Esophagus muscularis mucosa (tissue), 4 donors: ENCODE measurements at regions not wholly inside any gene's neighbourhood (a gene's known extent, or its start where the extent isn't known, plus 50 kb on each side); places are given as distances from the start of the nearest gene placed in this dataset.

Experiments
- DNase-seq: peaks from one replicate; pipeline ENCODE4 v3.0.0-alpha.2; 2017; ENCODE audit errors: extremely low spot score
- H3K27ac ChIP-seq, 4 donors: fragments of 200-600 bp; sonication (generic); replicated peaks in 1 of 4; 1 replicate in 3 of 4; 2 replicates in 1 of 4; pipeline ENCODE4 v1.5.1; 2016 to 2019; ENCODE audit warnings: mild to moderate bottlenecking in 1 of 4
- H3K27me3 ChIP-seq, 4 donors: fragments of 200-600 bp; sonication (generic); one replicate each; pipeline versions ENCODE4 v1.5.1 to v1.6.0; 2016 to 2019
- H3K36me3 ChIP-seq, 4 donors: fragments of 200-600 bp; sonication (generic); one replicate each; pipeline ENCODE4 v1.5.1; 2016 to 2019
- H3K4me1 ChIP-seq, 4 donors: fragments of 200-600 bp; sonication (generic); one replicate each; pipeline ENCODE4 v1.5.1; 2016 to 2019
- H3K4me3 ChIP-seq, 4 donors: fragments of 200-600 bp; sonication (generic); 1 replicate in 2 of 4; 2 replicates in 2 of 4; pipeline ENCODE4 v1.5.1; 2016 to 2019; ENCODE audit warnings: mild to moderate bottlenecking in 4 of 4, moderate library complexity in 1 of 4
- H3K9me3 ChIP-seq, 4 donors: fragments of 200-600 bp; sonication (generic); 1 replicate in 3 of 4; 2 replicates in 1 of 4; pipeline ENCODE4 v1.5.1; 2016 to 2019
- CTCF ChIP-seq, 3 experiments: fragments of 200-600 bp in 2 of 3; fragments of 450-650 bp in 1 of 3; sonication (generic) in 2 of 3; IDR thresholded peaks; one replicate each; pipeline ENCODE4 v1.5.1; 2017 to 2019; ENCODE audit warnings: antibody characterized with exemption in 3 of 3, mild to moderate bottlenecking in 2 of 3, moderate library complexity in 1 of 3
- EP300 ChIP-seq: sonication (generic); formaldehyde crosslinking; IDR thresholded peaks from one replicate; pipeline ENCODE4 v1.6.1; 2017; ENCODE audit warnings: antibody characterized with exemption
- POLR2A ChIP-seq: fragments of 450-650 bp; IDR thresholded peaks from one replicate; pipeline ENCODE4 v1.6.1; 2017; ENCODE audit warnings: antibody characterized with exemption, moderate library complexity, mild to moderate bottlenecking, low read depth
- POLR2AphosphoS5 ChIP-seq, 2 donors: sonication (generic); formaldehyde crosslinking; IDR thresholded peaks; one replicate each; pipeline ENCODE4 v1.6.1; 2017; ENCODE audit warnings: antibody characterized with exemption in 2 of 2
- WGBS: methylation state at CpG from one replicate; pipeline ENCODE4 v1.1.5; 2018; 5-methylcytosine and 5-hydroxymethylcytosine counted together
- intact Hi-C: fragments of 100-400 bp; cut with DNase I; formaldehyde crosslinking; loops from one replicate; pipeline ENCODE4 v1.15.1; 2023

- no peaks in the 10 kb centered on the region for H3K36me3 ChIP-seq
- H3K27ac ChIP-seq = no peak overlapping the region
- H3K4me1 ChIP-seq = no peaks in the 10 kb centered on the region
- no peaks in the 10 kb centered on the region for H3K27me3 ChIP-seq
- H3K9me3 ChIP-seq = peaks cover 0 to 6% (median 0%) of the 10 kb centered on the region in 4 donors
- H3K4me3 ChIP-seq = no peak overlapping the region
- WGBS = 93% methylated on average over 3 of the region's 3 CpGs
- intact Hi-C loops = no loop called here
- no peak for TF ChIP-seq EP300
- TF ChIP-seq POLR2A = no peak
- no peak for TF ChIP-seq CTCF (IDR thresholded peaks at IDR 0.05)
- TF ChIP-seq POLR2AphosphoS5 (IDR thresholded peaks at IDR 0.05) = no peak
- peak; percentile 34 for DNase-seq
These were observed 252.6 kb downstream of the CDK5RAP2 start for GRCh38 chr9:120327322-120327721.

- Histone ChIP-seq H3K27me3 (no peaks in the 10 kb centered on the region), H3K4me3 (no peak overlapping the region), H3K4me1 (no peaks in the 10 kb centered on the region), H3K9me3 (peaks cover 0 to 6% (median 0%) of the 10 kb centered on the region in 4 donors), H3K36me3 (no peaks in the 10 kb centered on the region), H3K27ac (no peak overlapping the region)
- intact Hi-C loops = no loop called here
- 80% methylated on average over 4 of the region's 4 CpGs for WGBS
- no peak for TF ChIP-seq POLR2AphosphoS5 (IDR thresholded peaks at IDR 0.05)
- no peak for TF ChIP-seq CTCF (IDR thresholded peaks at IDR 0.05)
- no peak for TF ChIP-seq EP300
- TF ChIP-seq POLR2A = no peak
- DNase-seq = peak; percentile 90
These were observed 253.8 kb downstream of the CDK5RAP2 start for GRCh38 chr9:120326049-120326693.

GRCh38 chr9:120324996-120325642, 254.8 kb downstream of the CDK5RAP2 start:
- 49% methylated on average over 5 of the region's 5 CpGs for WGBS

GRCh38 chr9:120324461-120324860, 255.5 kb downstream of the CDK5RAP2 start:
- Histone ChIP-seq H3K27me3 (no peaks in the 10 kb centered on the region), H3K4me3 (no peak overlapping the region), H3K36me3 (no peaks in the 10 kb centered on the region), H3K9me3 (no peaks in the 10 kb centered on the region), H3K4me1 (no peaks in the 10 kb centered on the region), H3K27ac (no peak overlapping the region)
- peak; percentile 80 for DNase-seq
- TF ChIP-seq EP300 = no peak
- intact Hi-C loops = no loop called here
- 93% methylated on average over 2 of the region's 2 CpGs for WGBS

More at GRCh38 chr9:120324996-120325642, 254.8 kb downstream of the CDK5RAP2 start:
- H3K27ac ChIP-seq = no peak overlapping the region
- peak; percentile 75 for DNase-seq
- intact Hi-C loops = no loop called here
- H3K36me3 ChIP-seq = no peaks in the 10 kb centered on the region
- no peaks in the 10 kb centered on the region for H3K27me3 ChIP-seq
- TF ChIP-seq POLR2AphosphoS5 (IDR thresholded peaks at IDR 0.05) (no peak), POLR2A (no peak)
- H3K9me3 ChIP-seq = peaks cover 0 to 1% (median 0%) of the 10 kb centered on the region in 4 donors
- no peak overlapping the region for H3K4me3 ChIP-seq
- H3K4me1 ChIP-seq = no peaks in the 10 kb centered on the region

- 100% methylated on average over 1 of the region's 1 CpG for WGBS
These were observed 256.8 kb downstream of the CDK5RAP2 start for GRCh38 chr9:120323125-120323524.

More at GRCh38 chr9:120323125-120323524, 256.8 kb downstream of the CDK5RAP2 start:
- Histone ChIP-seq H3K36me3 (no peaks in the 10 kb centered on the region), H3K27ac (no peak overlapping the region), H3K27me3 (no peaks in the 10 kb centered on the region), H3K4me3 (no peak overlapping the region), H3K4me1 (no peaks in the 10 kb centered on the region), H3K9me3 (no peaks in the 10 kb centered on the region)
- DNase-seq = peak; percentile 50
- intact Hi-C loops = no loop called here
- TF ChIP-seq POLR2AphosphoS5 (IDR thresholded peaks at IDR 0.05) = no peak
- TF ChIP-seq EP300 = no peak
- no peak for TF ChIP-seq POLR2A
- no peak for TF ChIP-seq CTCF (IDR thresholded peaks at IDR 0.05)
